Right ventricle myocardium inferior (tissue), 1 donor: ENCODE measurements at regions not wholly inside any gene's neighbourhood (a gene's known extent, or its start where the extent isn't known, plus 50 kb on each side); places are given as distances from the start of the nearest gene placed in this dataset.
"Not testable (repeated sequence)": the region's sequence is repeated elsewhere in the genome, so short reads cannot be mapped to it uniquely, and the experiment has no call there.

Experiments used
- ATAC-seq: fragments of 200-7000 bp; cut with Tn5 transposase; one replicate; pipeline ENCODE4 v1.9.1; 2020; ENCODE audit warnings: mild to moderate bottlenecking, moderate library complexity
- DNase-seq: peaks from one replicate; pipeline ENCODE4 v3.0.0; 2021; ENCODE audit errors: missing footprints
- intact Hi-C: fragments of 100-400 bp; cut with DNase I; formaldehyde crosslinking; loops from one replicate; pipeline ENCODE4 v1.11.0; 2022
- donor health status: DM: no; HTN: yes; CAD: no; lungs with severe emphysema.

GRCh38 chr4:81743731-81744435, 272.2 kb upstream of the RASGEF1B start:
- ATAC-seq: no peak
- DNase-seq: no peak
- intact Hi-C loops: no loop called here

GRCh38 chr4:81740487-81740886, 268.8 kb upstream of the RASGEF1B start:
- ATAC-seq (no peak), DNase-seq (no peak)
- intact Hi-C loops: no loop called here

GRCh38 chr4:81738891-81739290, 267.2 kb upstream of the RASGEF1B start:
- intact Hi-C loops: no loop called here
- no peak for ATAC-seq
- no peak for DNase-seq

GRCh38 chr4:81737865-81738559, 266.3 kb upstream of the RASGEF1B start:
- intact Hi-C loops: no loop called here
- ATAC-seq: no peak
- no peak for DNase-seq

GRCh38 chr4:81736324-81736723, 264.6 kb upstream of the RASGEF1B start:
- ATAC-seq (no peak), DNase-seq (no peak)
- intact Hi-C loops: no loop called here

GRCh38 chr4:81732980-81733379, 261.3 kb upstream of the RASGEF1B start:
- DNase-seq (no peak), ATAC-seq (no peak)
- intact Hi-C loops: no loop called here

GRCh38 chr4:81724925-81725329, 253.2 kb upstream of the RASGEF1B start:
- intact Hi-C loops: no loop called here

GRCh38 chr4:81723927-81724587, 252.3 kb upstream of the RASGEF1B start:
- intact Hi-C loops: no loop called here
- no peak for DNase-seq
- peak; percentile 46 for ATAC-seq

More at GRCh38 chr4:81724925-81725329, 253.2 kb upstream of the RASGEF1B start:
- ATAC-seq: peak; percentile 82
- DNase-seq: peak; percentile 64

- intact Hi-C loops: no loop called here
- ATAC-seq: no peak
- no peak for DNase-seq
These were observed 251.5 kb upstream of the RASGEF1B start for GRCh38 chr4:81723019-81723884.

- DNase-seq (no peak), ATAC-seq (no peak)
- intact Hi-C loops: no loop called here
These were observed 250.7 kb upstream of the RASGEF1B start for GRCh38 chr4:81722290-81722851.

- intact Hi-C loops: no loop called here
- ATAC-seq: no peak
- DNase-seq: no peak
These were observed 244.1 kb upstream of the RASGEF1B start for GRCh38 chr4:81715757-81716156.

GRCh38 chr4:81715357-81715756, 243.7 kb upstream of the RASGEF1B start:
- ATAC-seq, intact Hi-C loops: not testable (repeated sequence)

GRCh38 chr4:81714291-81714690, 242.6 kb upstream of the RASGEF1B start:
- no peak for ATAC-seq
- intact Hi-C loops: no loop called here

More at GRCh38 chr4:81715357-81715756, 243.7 kb upstream of the RASGEF1B start:
- DNase-seq: not testable (repeated sequence)

GRCh38 chr4:81712714-81713113, 241.0 kb upstream of the RASGEF1B start:
- intact Hi-C loops: no loop called here
- ATAC-seq (no peak), DNase-seq (no peak)

More at GRCh38 chr4:81714291-81714690, 242.6 kb upstream of the RASGEF1B start:
- no peak for DNase-seq

- intact Hi-C loops: no loop called here
- DNase-seq (no peak), ATAC-seq (no peak)
These were observed 232.8 kb upstream of the RASGEF1B start for GRCh38 chr4:81704461-81704860.

GRCh38 chr4:81700189-81700588, 228.5 kb upstream of the RASGEF1B start:
- ATAC-seq: no peak
- intact Hi-C loops: no loop called here

GRCh38 chr4:81698538-81699296, 227.0 kb upstream of the RASGEF1B start:
- intact Hi-C loops: no loop called here
- no peak for ATAC-seq

More at GRCh38 chr4:81700189-81700588, 228.5 kb upstream of the RASGEF1B start:
- no peak for DNase-seq

More at GRCh38 chr4:81698538-81699296, 227.0 kb upstream of the RASGEF1B start:
- DNase-seq: no peak
